GM18519 (cell line): ENCODE measurements at regions not wholly inside any gene's neighbourhood (a gene's known extent, or its start where the extent isn't known, plus 50 kb on each side); places are given as distances from the start of the nearest gene placed in this dataset.

ENCODE experiments used
- ATAC-seq: cut with Tn5 transposase; IDR thresholded peaks from one replicate; pipeline ENCODE4 v1.9.1; 2021; ENCODE audit warnings: mild to moderate bottlenecking, moderate library complexity; ENCODE audit not compliant: unreplicated experiment, low FRiP score

GRCh38 chr4:54800831-54801530, 143.2 kb downstream of the KIT start:
- no peak for ATAC-seq

- ATAC-seq = no peak
Observed at GRCh38 chr4:54794579-54794978, 136.8 kb downstream of the KIT start.

GRCh38 chr4:54793856-54794422, 136.2 kb downstream of the KIT start:
- no peak for ATAC-seq
